GM21529 (cell line): ENCODE measurements at regions not wholly inside any gene's neighbourhood (a gene's known extent, or its start where the extent isn't known, plus 50 kb on each side); places are given as distances from the start of the nearest gene placed in this dataset.
"Not testable (repeated sequence)": the region's sequence is repeated elsewhere in the genome, so short reads cannot be mapped to it uniquely, and the experiment has no call there.

ENCODE experiments used
- ATAC-seq: cut with Tn5 transposase; IDR thresholded peaks from one replicate; pipeline ENCODE4 v1.9.1; 2021; ENCODE audit not compliant: unreplicated experiment

DNA sequence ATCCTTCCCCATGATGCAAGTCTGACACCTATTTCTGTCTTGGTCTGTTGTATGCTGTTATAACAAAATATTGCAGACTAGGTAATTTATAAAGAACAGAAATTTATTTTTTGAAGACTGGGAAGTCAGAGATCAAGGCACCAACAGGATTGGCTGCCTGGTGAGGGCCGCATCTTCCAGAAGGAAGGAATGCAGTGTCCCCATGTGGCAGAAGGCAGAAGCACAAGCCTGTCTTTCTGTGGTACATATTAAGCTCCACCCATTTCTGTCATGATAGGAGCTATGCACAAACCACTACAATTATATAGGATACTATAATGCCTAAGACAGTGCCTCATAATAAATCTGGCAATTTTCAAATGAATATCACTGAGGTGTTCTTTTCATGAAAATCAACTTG, 502.3 kb upstream of the DIAPH2 start:
- ATAC-seq = no peak

GRCh38 chrX:96183391-96183790, 501.3 kb upstream of the DIAPH2 start:
- ATAC-seq = no peak

GRCh38 chrX:96183843-96184242, 500.8 kb upstream of the DIAPH2 start:
- no peak for ATAC-seq

DNA sequence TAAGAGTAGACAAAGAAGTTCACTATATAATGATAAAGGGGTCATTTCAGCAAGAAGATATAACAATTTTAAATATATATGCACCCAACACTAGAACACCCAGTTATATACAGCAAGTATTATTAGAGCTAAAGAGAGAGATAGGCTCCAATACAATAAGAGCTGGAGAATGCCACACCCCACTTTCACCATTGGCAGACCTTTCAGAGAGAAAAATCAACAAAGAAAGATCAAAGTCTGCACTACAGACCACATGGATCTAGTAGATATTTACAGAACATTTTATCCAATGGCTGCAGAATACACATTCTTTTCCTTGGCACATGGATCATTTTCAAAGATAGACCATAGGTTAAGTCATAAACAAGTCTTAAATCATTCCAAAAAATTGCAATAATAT, 479.7 kb upstream of the DIAPH2 start:
- ATAC-seq = no peak

DNA sequence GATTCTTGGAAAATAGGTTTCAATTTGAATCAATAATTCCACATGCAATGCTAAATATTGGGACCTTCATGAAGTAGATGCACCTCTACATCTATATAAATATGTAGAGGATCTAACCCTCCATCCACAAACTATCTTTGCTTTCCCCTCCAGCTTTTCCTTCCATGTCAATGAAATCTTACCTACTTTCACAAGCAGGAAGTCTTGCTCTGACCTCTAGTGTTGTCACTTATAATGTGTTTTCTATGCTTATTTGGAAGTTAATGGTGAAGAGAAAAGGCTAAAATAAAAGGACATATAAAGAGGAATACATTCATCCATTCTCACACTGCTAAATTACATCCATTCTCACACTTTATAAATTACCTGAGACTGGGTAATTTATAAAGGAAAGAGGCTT, 472.7 kb upstream of the DIAPH2 start:
- ATAC-seq = no peak

- ATAC-seq = not testable (repeated sequence)
These were observed 470.0 kb upstream of the DIAPH2 start for GRCh38 chrX:96214681-96215080.

DNA sequence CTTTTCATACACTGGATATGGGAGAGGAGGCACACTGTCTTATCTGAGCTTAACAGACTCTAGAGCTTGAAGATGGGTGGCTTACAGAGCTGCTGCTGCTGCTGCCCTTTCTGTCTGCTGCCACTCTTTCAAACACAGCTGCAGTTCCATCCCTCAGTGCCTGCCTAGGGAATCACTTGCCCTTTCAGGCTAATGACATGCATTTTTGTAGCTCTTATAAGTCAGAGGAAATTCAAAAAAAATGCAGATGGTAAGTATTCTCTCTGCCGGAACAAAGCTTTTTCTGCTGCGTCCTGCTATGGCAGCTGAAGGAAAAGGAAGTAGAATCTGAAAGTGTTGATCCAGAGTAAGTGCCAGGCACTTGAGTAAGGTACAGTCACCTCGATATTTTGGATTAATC, 460.4 kb upstream of the DIAPH2 start:
- no peak for ATAC-seq

- no peak for ATAC-seq
These were observed 439.7 kb upstream of the DIAPH2 start for GRCh38 chrX:96244955-96245354.

DNA sequence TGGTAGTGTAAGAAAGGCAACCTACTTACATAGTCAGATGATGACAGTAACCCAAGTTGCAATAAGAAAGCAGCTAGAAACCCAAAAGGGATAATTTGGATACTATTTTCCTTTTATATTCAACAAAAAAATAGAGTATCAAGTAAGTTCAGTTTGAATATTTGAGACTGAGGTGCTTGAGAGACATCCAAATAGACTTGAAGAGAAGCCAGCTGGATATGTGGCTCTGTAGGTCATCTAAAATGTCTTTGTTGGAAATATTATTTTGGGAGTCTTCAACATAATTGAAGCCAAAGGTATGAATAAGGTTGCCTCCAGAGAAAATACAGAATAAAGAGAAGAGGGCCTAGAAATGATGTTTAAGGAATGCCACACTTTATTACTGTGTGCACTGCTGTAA, 438.2 kb upstream of the DIAPH2 start:
- no peak for ATAC-seq
